ENCODE measurements at regions not wholly inside any gene's neighbourhood (a gene's known extent, or its start where the extent isn't known, plus 50 kb on each side); places are given as distances from the start of the nearest gene placed in this dataset.

- no peak for ATAC-seq (ENCODE audit: insufficient number of reproducible peaks, low FRiP score, low read depth)
Measured at GRCh38 chr21:36641886-36642285, 57.0 kb upstream of the SIM2 start.

GRCh38 chr21:36642777-36643176, 56.1 kb upstream of the SIM2 start:
- no peak for TF ChIP-seq CTCF (IDR thresholded peaks at IDR 0.05)
- Histone ChIP-seq H3K4me3 (no peak overlapping the region), H3K36me3 (no peaks in the 10 kb centered on the region), H3K27ac (no peak overlapping the region), H3K9me3 (no peaks in the 10 kb centered on the region), H3K27me3 (replicated peaks; ENCODE audit: insufficient read depth) (no peaks in the 10 kb centered on the region), H3K4me1 (ENCODE audit: control insufficient read depth in 1 of 2, low read depth in 2 of 2) (no peaks in the 10 kb centered on the region)
- ATAC-seq (ENCODE audit: insufficient number of reproducible peaks, low FRiP score, low read depth), result no peak
- no peak for DNase-seq (ENCODE audit: low spot score)

More at GRCh38 chr21:36641886-36642285, 57.0 kb upstream of the SIM2 start:
- Histone ChIP-seq H3K27me3 (replicated peaks; ENCODE audit: insufficient read depth) (no peaks in the 10 kb centered on the region), H3K9me3 (no peaks in the 10 kb centered on the region), H3K4me3 (no peak overlapping the region), H3K36me3 (no peaks in the 10 kb centered on the region), H3K4me1 (ENCODE audit: control insufficient read depth in 1 of 2, low read depth in 2 of 2) (no peaks in the 10 kb centered on the region), H3K27ac (no peak overlapping the region)
- TF ChIP-seq CTCF (IDR thresholded peaks at IDR 0.05), result no peak
- no peak for DNase-seq (ENCODE audit: low spot score)

GRCh38 chr21:36643374-36644250, 55.3 kb upstream of the SIM2 start:
- H3K9me3 ChIP-seq, result no peaks in the 10 kb centered on the region

GRCh38 chr21:36646011-36646410, 52.9 kb upstream of the SIM2 start:
- Histone ChIP-seq H3K27ac (no peak overlapping the region), H3K9me3 (no peaks in the 10 kb centered on the region), H3K4me3 (no peak overlapping the region), H3K36me3 (no peaks in the 10 kb centered on the region), H3K27me3 (replicated peaks; ENCODE audit: insufficient read depth) (no peaks in the 10 kb centered on the region), H3K4me1 (ENCODE audit: control insufficient read depth in 1 of 2, low read depth in 2 of 2) (no peaks in the 10 kb centered on the region)
- no peak for DNase-seq (ENCODE audit: low spot score)
- no peak for ATAC-seq (ENCODE audit: insufficient number of reproducible peaks, low FRiP score, low read depth)
- no peak for TF ChIP-seq CTCF (IDR thresholded peaks at IDR 0.05)

More at GRCh38 chr21:36643374-36644250, 55.3 kb upstream of the SIM2 start:
- no peaks in the 10 kb centered on the region for H3K4me1 ChIP-seq (ENCODE audit: control insufficient read depth in 1 of 2, low read depth in 2 of 2)
- H3K27me3 ChIP-seq (replicated peaks; ENCODE audit: insufficient read depth), result no peaks in the 10 kb centered on the region
- DNase-seq (ENCODE audit: low spot score), result no peak
- no peaks in the 10 kb centered on the region for H3K36me3 ChIP-seq
- no peak for ATAC-seq (ENCODE audit: insufficient number of reproducible peaks, low FRiP score, low read depth)
- no peak overlapping the region for H3K4me3 ChIP-seq
- H3K27ac ChIP-seq, result no peak overlapping the region
- TF ChIP-seq CTCF (IDR thresholded peaks at IDR 0.05), result no peak

GRCh38 chr21:36646645-36647044, 52.3 kb upstream of the SIM2 start:
- Histone ChIP-seq H3K27ac (no peak overlapping the region), H3K27me3 (replicated peaks; ENCODE audit: insufficient read depth) (no peaks in the 10 kb centered on the region), H3K4me3 (no peak overlapping the region), H3K36me3 (no peaks in the 10 kb centered on the region), H3K9me3 (no peaks in the 10 kb centered on the region), H3K4me1 (ENCODE audit: control insufficient read depth in 1 of 2, low read depth in 2 of 2) (no peaks in the 10 kb centered on the region)
- DNase-seq (ENCODE audit: low spot score) (no peak), ATAC-seq (ENCODE audit: insufficient number of reproducible peaks, low FRiP score, low read depth) (no peak)
- TF ChIP-seq CTCF (IDR thresholded peaks at IDR 0.05), result no peak
